NCI-H1092 treated with DMSO at 0.1 percent for 48 hours (cell line): ENCODE measurements at regions not wholly inside any gene's neighbourhood (a gene's known extent, or its start where the extent isn't known, plus 50 kb on each side); places are given as distances from the start of the nearest gene placed in this dataset.
"Not testable (repeated sequence)": the region's sequence is repeated elsewhere in the genome, so short reads cannot be mapped to it uniquely, and the experiment has no call there.

Experiments used
- DNase-seq: peaks from one replicate; lab custom pipeline; 2025; lab: John Stamatoyannopoulos, UW

DNA sequence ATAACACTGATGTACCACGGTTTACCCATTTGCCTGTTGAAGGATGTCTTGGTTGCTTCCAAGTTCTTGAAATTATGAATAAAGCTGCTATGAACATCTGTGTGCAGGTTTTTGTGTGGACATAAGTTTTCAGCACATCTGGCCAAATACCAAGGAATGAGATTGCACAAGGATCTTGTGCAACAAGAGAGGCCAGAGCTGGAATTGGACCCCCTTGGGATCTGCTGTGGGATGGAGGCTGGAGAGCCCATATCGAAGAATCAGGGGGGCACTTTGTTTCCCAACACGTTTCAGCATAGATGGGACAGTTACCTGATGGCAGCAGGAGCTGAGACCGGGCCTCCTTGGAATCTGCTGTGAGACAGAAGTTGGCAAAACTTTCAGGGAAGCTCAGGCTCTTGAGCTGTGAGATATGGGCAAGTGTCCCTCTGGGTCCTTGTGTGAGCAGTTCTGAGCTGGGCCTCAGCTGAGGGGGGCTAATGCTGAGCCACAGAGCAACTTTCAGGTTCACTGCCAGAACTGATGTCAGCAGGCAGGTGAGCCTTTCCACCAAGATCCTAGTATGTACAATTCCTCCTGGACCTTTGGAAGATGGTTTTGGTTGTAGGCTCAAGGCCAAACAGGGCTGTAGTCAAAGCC is 115.2 kb upstream of the RAB18 start:
- DNase-seq: no peak

DNA sequence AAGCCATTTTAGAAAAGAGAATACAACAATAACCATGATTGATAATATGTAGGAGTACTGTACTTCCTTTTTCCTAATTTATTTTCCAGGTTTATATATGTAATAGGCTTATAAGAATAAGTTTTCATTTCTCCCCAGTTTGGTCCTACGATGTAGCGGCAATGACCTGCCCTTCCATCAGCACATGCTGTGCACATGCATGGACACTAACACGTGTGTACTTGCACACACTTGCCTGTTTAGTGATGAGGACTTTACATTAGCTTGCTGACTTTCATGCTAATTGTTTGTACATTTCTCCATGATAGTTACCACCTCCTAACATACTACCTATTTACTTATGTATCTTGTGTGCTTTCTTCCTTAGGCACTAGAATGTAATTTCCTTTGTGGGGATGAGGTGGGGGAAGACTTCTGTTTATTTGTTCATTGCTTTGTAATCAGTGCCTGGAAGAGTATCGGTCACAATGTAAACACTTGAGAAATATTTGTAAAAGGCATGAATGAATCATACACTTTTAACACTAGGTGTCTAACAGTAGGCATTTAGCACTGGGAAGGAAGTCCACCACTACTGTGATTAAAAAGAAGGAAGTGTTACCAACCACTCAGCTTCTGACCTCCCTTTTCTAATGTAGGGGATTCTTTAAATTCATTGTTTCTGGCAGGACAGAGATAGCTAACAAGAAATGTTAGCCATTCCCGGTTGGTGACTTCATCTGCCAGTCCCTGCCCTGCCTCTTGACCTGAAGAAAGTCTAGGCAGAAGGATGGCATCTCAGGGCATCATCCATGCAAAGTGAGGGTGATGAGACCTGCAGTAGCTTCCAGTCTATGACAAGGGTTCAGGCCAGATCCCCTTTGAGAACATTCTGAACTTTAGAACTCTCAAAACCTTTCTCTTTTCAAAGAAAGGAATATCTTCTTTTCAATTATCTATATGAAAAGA is 120.2 kb upstream of the RAB18 start:
- DNase-seq: no peak

DNA sequence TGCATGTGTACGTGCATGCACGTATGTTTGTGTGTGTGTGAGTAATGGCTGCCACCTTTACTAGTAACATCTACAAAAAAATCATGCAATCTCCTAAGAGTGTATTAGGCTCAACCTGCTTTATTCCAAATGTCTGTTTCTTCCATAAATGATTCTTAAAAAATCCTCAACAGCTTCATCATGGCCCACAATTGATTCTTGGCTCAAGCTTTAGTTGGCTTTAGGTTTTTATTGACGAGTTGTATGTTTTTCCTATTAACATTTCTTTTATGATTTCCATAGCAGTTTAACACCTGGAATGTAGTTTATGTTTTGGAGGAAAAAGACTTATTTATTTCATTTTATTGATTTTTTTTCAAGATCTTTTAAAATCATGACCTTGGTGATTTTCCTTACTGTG is 121.9 kb upstream of the RAB18 start:
- DNase-seq: no peak

DNA sequence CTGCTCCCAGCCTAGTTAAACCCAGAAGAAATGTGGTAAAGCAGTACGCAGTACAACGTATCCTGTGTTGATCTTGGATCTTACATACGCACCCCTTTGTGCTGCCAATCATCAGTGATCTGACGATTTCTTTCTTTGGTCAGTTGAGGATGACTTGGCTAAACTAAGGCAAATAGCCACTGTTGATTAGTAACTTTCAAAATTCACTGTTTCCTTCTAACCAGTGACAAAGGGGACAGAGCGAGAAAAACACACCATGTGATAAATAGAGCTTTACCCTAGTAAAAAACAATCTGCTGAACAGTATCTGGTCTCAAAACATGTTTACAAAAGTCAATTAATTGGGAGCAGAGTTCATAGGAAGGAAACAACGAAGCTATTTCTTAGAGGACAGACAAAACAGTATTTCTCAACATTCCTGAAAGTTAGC is 123.2 kb upstream of the RAB18 start:
- no peak for DNase-seq

DNA sequence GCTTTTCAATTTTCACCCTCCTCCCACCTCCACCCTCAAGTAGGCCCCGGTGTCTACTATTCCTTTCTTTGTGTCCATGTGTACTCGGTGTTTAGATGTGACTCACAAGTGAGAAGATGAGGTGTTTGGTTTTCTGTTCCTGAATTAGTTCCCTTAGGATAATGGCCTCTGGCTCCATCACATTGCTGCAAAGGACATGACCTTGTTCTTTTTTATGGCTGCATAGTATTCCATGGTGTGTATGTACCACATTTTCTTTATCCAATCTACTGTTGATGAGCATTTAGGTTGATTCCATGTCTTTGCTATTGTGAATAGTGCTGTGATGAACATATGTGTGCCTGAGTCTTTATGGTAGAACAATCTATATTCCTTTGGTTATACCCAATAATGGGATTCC is 125.1 kb upstream of the RAB18 start:
- DNase-seq: not testable (repeated sequence)

DNA sequence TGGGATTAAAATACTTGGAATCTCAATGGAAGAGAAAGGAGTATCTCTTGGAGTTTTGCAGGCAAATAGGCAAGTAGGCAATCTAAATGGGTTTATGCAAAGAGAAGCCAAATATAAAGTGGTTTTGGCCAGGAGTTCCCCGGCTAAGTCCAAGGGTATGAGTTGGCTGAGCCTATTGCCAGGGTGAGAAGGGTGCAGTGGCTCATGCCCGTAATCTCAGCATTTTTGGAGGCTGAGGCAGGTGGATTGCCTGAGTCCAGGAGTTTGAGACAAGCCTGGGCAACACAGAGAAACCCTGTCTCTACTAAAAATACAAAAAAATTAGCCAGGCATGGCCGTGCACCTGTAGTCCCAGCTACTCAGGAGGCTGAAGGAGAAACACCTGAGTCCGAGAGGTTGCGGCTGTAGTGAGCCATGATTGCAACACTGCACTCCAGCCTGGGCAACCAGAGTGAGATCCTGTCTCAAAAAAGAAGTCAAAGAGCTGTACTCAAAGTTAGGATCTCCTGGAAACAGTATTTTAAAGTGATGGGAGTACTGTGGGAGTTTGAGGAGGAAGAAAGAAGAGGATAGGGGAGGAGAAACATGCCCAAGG is 130.4 kb upstream of the RAB18 start:
- DNase-seq: no peak

DNA sequence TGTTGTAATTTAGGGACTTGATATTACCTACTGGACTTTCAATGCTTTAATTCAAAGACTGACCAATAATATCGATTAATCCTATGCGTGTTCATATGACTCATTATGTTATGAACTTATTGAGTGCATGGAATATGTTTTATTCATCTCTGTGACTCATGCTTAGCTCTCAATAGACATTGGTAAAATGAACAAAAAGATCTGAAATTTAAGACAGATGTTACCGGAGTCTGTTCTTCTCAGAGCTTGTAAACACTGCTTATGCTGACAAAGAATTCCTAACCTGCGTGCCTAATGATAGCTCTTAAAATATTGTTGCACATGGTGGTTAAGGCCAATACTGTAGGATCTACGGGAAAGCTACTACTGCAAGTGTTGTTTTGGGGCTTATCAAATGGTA is 131.5 kb upstream of the ACBD5 start:
- no peak for DNase-seq

DNA sequence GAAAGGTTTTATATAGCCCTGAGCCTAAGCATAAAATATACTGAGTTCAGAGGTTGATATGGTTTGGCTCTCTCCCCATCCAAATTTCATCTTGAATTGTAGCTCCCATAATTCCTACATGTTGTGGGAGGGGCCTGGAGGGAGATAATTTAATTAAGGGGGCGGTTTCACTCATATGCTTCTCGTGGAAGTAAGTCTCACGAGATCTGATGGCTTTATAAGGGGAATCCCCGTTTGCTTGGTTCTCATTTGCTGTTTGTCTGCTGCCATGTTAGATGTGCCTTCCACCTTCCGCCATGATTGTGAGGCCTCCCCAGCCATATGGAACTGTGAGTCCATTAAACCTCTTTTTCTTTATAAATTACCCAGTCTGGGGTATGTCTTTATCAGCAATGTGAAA is 130.8 kb upstream of the ACBD5 start:
- not testable (repeated sequence) for DNase-seq

DNA sequence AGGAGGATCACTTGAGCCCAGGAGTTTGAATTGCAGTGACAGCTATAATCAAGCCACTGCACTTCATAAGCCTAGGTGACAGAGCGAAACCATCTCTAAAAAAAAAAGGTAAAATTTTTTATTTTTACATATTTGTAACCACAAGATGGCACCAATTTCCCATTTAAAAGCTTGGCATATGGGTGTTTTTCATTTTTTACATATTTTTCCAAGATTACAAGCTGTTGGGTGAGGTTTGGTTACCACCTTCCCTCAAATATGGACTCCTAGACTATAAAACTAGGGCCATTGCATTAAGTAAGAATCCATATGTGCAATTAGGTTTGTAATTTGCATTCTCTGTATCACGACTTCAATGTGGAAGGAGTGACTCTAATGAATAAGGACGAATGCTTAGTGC is 129.3 kb upstream of the ACBD5 start:
- no peak for DNase-seq

DNA sequence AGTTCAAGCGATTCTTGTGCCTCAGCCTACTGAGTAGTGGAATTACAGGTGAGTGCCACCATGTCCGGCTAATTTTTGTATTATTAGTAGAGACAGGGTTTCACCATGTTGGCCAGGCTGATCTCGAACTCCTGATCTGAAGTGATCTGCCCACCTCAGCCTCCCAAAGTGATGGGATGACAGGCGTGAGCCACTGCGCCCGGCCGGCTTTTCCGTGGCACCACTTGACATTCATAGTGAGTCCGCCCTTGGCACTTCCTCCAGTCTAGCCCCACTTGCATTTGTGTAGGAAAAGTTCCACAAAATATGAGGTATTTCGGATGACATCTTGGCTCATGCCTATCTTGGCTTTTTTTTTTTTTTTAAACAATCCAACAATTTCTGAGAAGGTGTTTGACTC is 128.1 kb upstream of the ACBD5 start:
- DNase-seq: no peak

DNA sequence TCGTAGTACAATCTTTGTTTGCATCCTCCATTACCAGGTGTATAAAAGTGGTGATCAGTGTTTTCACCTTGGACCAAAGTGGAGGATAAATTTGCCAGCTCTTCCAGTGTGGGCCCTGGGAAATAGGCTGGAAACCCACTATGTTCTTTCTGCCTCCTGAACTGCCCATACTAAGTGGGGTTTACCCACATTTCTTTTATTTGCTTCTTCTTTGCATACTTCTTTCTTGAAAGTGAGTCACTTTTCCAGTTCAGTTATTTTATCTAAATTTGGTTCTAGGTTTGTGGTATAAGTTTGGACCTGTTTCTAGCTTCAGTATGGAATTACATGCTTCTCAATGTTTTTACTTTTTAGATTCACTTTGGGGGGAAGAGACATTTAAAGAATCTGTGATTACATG is 126.2 kb upstream of the ACBD5 start:
- DNase-seq: no peak

DNA sequence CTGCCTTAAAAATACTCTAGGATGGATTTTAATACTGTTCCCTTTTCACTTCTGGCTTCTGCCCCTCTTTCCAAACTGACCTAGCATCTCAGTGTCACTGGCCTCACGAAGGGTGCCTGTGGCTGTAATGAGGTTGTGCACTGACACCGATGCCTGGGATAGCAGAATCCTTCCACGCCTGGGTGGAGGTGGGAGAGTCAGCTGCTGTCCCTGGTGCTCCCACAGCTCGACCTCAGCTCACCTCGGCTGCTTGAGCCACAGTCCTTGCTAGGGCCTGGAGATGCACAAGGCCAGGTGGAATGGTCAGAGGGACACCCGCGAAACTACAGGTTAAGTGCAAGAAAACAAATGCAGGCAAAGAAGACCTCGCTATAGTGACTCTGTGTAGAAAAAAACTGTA is 123.4 kb upstream of the ACBD5 start:
- DNase-seq: no peak

DNA sequence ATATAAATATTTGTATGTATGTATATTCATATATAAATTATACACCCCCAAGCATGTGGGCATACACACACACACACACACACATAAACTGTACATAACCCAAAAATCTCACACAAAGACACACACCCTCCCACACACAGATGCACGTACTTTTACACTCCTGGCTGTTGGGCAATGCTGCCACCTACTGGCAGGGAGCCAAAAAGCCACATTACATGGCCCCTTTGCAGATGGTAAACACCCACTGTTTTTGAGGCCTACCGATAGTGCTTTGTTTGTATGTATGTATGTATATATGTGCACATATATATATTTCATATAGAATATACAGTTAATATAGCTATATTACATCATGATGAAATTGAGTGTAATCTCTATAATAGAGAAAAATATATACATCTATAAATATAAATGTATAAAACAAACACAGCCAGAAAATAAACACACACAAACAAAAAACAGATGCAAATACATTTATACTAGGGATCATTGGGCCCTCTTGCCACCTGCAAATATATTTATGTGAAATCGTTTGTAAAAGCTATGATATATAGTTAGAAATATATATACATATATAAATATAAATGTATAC is 120.1 kb upstream of the ACBD5 start:
- peak; percentile 64 for DNase-seq

DNA sequence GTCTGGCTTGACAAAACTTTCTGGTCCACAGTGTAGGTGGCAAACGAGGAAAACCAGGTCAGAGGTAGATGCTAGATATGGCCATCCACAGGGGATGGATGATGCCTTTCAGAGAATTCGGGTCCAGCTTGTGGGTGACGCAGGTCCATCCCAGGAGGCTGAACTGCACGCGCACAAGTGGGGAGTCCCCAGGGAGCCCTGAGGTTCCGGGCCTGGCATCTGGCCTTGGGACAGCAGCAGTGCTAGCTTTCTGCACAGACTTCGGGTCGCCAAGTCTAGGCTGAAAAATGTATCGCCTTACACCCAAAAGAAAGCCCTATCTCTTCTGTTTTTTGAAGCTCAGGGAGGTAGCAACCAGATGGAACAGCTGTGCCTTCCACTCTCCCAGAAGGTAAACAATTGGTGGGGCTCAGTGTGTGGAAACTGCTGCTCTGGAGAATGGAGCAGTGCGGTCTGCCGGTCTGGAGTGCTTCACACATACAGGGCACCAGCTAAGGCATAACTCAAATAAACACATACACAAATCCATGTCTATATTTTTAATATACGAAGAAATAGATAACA is 119.3 kb upstream of the ACBD5 start:
- DNase-seq: no peak

DNA sequence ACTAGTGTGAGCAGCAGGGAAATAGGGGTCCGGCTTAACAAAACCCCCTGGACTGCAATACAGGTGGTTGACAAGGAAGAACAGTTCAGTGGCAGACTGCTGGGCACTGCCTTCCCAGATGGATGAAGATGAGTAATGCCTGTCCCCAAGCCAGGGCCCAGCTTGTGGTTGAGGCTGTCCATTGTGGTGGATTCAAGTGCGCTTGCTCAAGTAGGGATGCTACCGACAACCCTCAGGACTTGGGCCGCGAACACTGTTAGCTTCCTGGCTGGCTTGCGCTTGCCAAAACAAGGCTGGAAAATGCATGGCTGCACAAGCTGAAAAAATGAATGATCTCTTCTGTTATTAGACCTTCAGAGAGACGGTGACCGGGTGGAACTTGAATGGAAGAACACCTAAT is 116.1 kb upstream of the ACBD5 start:
- no peak for DNase-seq

DNA sequence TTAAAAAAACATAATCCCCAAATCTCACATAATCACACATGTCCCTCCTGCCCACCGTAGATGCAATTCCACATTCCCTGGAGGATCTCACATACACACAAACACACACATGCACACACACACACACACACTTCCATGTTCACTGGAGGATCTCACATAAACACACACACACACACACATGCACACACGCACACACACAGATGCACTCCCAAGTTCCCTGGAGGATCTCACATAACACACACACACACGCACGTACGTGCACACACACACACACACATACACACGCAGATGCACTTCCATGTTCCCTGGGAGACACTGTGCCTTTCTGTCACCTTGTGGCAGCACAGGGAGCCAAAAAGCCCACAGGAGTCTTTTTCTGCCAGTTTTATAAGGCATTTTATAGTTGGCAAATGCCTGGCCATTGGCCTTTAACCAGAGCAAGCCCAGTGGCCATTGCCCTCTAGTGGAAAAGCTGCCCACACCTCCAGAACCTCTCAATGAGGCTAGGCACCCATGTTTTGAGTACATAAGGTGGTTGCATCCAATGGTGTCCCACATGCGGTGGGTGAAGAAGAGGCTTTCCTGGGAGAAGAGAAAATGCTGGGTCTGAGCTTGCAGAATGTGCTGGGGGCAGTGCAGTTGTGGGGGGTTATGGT is 115.4 kb upstream of the ACBD5 start:
- no peak for DNase-seq

DNA sequence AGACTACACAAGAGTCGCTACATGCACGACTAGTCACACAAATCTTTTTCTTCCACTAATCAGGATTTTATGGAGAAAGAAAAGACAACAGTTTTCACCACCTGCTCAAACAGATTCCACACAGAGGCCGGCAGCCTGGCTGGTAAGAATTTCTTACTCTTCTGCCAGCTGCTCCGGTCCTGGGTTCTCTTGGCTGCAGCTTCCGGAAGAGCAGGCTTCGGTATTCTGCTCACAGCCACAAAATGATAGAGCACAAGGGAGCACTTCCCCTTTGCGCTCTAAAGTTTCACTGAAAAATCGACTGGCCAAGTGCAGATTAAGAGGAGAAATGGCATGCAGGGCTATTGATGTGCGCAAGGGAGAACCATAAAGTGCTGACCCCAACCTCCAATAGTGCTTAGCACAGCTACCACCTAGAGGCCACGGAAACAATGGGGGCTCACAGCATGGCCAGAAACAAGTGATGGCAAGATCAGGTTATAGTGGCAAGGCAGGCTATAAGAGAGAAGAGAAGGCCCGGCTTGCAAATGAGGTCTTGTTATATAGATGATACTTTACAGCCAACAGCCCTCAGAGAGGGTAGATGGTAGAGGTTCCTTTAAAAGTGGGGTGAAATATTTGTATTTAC is 114.2 kb upstream of the ACBD5 start:
- peak; percentile 14 for DNase-seq

DNA sequence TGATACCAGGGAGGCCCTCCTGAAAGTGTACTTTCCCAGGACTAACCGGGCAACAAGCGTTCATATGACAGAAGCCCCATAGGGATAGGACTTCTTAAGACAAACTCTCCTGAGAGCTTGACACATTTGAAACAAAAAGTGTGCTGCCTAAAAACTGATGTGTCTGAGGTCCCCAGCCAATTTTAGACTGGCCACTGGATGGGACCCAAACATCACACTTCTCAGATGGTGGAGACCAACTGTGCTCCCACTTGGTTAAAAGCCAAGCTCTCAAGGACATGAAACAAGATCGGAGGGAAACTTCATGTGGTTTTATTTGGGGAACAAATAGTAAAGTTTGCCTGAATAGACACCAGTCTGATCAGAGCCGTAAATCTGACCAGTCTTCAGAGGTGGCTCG is 113.5 kb upstream of the ACBD5 start:
- not testable (repeated sequence) for DNase-seq

DNA sequence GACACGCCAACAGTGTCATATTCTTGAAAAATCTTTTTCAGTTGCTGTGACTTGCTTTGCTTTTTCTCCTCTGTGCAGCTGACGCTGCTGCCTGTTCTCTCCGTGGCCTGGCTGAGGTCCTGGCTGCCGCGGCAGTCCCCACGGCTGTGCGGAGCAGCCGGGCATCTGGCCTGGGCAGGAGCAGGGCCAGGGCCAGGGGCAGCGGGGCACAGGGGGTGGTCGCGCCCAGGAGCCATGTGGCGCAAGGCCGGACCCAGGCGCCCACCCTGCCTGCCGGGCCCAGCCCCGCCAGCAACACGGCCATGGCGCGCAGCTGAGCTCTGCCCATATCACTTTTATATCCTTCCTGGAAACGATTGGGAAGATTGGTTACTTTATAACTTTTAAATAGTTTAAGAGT is 109.4 kb upstream of the ACBD5 start:
- DNase-seq: no peak

DNA sequence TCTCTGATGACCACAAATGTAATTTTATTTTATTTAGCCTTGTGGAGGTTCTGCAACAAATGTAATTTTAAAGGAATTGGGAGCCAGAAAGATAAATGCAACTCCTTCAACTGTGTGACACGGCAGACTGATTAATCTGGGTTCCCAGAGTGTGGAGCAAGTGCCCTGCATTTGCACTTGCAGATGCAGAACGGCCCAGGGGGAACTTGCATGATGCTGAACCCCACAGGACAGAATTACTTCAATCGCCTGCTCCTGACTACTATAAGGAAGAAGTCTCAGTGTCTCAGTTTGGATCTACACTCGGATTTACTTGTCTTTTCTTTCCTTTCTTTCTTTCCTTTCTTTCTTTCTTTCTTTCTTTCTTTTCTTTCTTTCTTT is 107.2 kb upstream of the ACBD5 start:
- DNase-seq: not testable (repeated sequence)

DNA sequence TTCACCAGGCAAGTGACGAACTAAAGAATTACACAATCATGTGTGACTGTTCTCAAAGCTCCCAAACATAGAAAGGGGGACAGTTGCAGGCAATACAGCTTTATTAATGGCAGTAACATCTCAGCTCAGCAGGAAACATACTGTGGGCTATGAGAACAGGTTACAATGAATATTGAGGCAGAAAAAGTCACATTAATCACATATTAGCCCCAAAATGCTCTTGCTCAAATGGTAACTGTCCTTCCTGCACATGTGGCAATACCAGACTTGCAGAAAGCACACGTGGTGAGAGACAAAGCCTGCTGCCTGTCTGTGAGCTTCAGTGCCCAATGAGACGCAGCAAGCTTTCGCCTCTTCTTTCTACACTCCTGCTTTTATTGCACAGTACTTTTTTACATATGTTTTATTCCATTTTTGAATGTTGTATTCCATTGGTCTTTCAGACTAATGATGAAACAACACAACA is 104.9 kb upstream of the ACBD5 start:
- no peak for DNase-seq
